ENCODE measurements at regions not wholly inside any gene's neighbourhood (a gene's known extent, or its start where the extent isn't known, plus 50 kb on each side); places are given as distances from the start of the nearest gene placed in this dataset.

DNA sequence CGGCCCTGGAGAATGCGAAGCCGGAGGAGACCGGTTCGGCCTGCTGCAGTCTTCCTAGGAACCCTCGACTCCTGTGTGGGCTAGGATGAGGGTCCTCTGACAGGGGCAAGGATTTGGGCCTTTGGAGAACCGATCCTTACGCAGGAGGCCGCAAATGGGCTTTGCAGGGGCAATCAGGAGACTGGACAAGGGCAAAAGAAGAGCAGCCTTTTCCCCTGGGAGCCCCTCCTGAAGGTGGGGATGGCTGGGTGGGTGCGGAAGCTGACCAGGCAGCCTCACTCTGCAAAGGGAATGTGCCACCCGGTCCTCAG, 111.7 kb downstream of the NAV1 start:
- intact Hi-C loops (cut with DNase I): no loop called here

DNA sequence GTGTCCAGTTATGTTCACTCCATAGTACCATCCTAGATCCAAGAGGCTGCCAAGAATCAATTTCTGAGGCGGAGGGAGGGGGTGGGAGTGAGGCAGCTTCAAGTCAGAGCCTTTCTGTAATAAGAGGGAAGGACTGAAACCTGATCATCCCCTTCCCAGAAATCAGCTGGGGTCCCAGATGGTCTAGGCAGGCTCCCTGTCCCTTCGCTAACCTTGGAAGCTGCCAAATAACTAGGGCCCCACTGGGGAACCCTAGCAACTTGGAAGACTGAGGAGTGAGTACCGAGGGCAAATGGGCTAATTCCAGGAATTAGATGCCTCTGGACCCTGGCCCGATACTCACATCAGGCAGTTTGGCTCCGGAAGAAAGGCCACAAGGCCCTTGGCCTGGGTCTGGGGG, 113.3 kb downstream of the NAV1 start:
- TF ChIP-seq, protein P1, sequence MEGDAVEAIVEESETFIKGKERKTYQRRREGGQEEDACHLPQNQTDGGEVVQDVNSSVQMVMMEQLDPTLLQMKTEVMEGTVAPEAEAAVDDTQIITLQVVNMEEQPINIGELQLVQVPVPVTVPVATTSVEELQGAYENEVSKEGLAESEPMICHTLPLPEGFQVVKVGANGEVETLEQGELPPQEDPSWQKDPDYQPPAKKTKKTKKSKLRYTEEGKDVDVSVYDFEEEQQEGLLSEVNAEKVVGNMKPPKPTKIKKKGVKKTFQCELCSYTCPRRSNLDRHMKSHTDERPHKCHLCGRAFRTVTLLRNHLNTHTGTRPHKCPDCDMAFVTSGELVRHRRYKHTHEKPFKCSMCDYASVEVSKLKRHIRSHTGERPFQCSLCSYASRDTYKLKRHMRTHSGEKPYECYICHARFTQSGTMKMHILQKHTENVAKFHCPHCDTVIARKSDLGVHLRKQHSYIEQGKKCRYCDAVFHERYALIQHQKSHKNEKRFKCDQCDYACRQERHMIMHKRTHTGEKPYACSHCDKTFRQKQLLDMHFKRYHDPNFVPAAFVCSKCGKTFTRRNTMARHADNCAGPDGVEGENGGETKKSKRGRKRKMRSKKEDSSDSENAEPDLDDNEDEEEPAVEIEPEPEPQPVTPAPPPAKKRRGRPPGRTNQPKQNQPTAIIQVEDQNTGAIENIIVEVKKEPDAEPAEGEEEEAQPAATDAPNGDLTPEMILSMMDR (IDR thresholded peaks at IDR 0.05; ENCODE audit: borderline replicate concordance, extremely low read depth, insufficient read depth): no peak
- H3K4me3 ChIP-seq (ENCODE audit: low read length in 3 of 3): no peak overlapping the region
- H3K27ac ChIP-seq (ENCODE audit: low read depth in 2 of 2, low read length in 2 of 2): no peak overlapping the region
- no peak overlapping the region for H3K9ac ChIP-seq (ENCODE audit: low read length in 3 of 3)
- H3K36me3 ChIP-seq (ENCODE audit: control insufficient read depth in 2 of 3, insufficient read depth in 3 of 3, low read length in 3 of 3): no peaks in the 10 kb centered on the region
- DNase-seq (peak in 1 of 5 donors; percentile 70), FAIRE-seq (no peak)
- H3K27me3 ChIP-seq (ENCODE audit: control insufficient read depth, insufficient read depth, low read length): peaks cover 3% of the 10 kb centered on the region
- peaks cover 0 to 13% (median 0%) of the 10 kb centered on the region in 3 donors for H3K4me1 ChIP-seq (ENCODE audit: control insufficient read depth in 2 of 3, insufficient read depth in 2 of 3, low read depth in 1 of 3, low read length in 3 of 3)
- no peaks in the 10 kb centered on the region for H3K9me3 ChIP-seq (ENCODE audit: control insufficient read depth in 2 of 3, insufficient read depth in 1 of 3, low read length in 3 of 3)
- intact Hi-C loops (cut with DNase I): no loop called here

More for the DNA sequence above, 111.7 kb downstream of the NAV1 start:
- DNase-seq (no peak), FAIRE-seq (no peak)
- Histone ChIP-seq H3K4me1 (ENCODE audit: control insufficient read depth in 2 of 3, insufficient read depth in 2 of 3, low read depth in 1 of 3, low read length in 3 of 3) (peaks cover 0 to 11% (median 0%) of the 10 kb centered on the region in 3 donors), H3K4me3 (ENCODE audit: low read length in 3 of 3) (peak overlapping the region in 2 of 3 donors; percentile 17 to 55), H3K9ac (ENCODE audit: low read length in 3 of 3) (no peak overlapping the region), H3K9me3 (ENCODE audit: control insufficient read depth in 2 of 3, insufficient read depth in 1 of 3, low read length in 3 of 3) (no peaks in the 10 kb centered on the region), H3K27ac (ENCODE audit: low read depth in 2 of 2, low read length in 2 of 2) (no peak overlapping the region), H3K27me3 (ENCODE audit: control insufficient read depth, insufficient read depth, low read length) (peaks cover 3% of the 10 kb centered on the region), H3K36me3 (ENCODE audit: control insufficient read depth in 2 of 3, insufficient read depth in 3 of 3, low read length in 3 of 3) (no peaks in the 10 kb centered on the region)
- TF ChIP-seq, protein P1 (IDR thresholded peaks at IDR 0.05; ENCODE audit: borderline replicate concordance, extremely low read depth, insufficient read depth): no peak

DNA sequence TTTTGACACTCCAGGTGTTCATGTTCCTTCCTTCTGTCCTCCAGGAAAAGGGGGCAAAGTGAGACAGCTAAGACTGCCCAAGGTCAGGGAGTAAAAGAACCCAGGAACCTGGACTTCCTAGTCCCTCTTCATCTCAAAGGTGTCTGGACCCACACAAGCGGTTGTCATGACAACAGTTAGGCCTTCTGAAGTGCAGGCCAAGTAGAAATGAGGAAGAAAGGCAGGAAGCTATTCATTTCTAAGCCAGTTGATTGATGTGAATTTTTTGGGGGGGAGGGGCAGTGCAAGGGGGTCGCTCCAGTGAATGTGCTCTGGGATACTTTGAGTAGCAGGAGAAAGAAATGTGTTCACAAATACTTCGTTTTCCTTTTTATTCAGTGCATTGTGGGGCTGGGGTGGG, 114.3 kb downstream of the NAV1 start:
- Histone ChIP-seq H3K27me3 (ENCODE audit: control insufficient read depth, insufficient read depth, low read length) (peaks cover 3% of the 10 kb centered on the region), H3K27ac (ENCODE audit: low read depth in 2 of 2, low read length in 2 of 2) (no peak overlapping the region), H3K4me1 (ENCODE audit: control insufficient read depth in 2 of 3, insufficient read depth in 2 of 3, low read depth in 1 of 3, low read length in 3 of 3) (peaks cover 0 to 13% (median 0%) of the 10 kb centered on the region in 3 donors), H3K9me3 (ENCODE audit: control insufficient read depth in 2 of 3, insufficient read depth in 1 of 3, low read length in 3 of 3) (no peaks in the 10 kb centered on the region), H3K4me3 (ENCODE audit: low read length in 3 of 3) (no peak overlapping the region), H3K9ac (ENCODE audit: low read length in 3 of 3) (no peak overlapping the region), H3K36me3 (ENCODE audit: control insufficient read depth in 2 of 3, insufficient read depth in 3 of 3, low read length in 3 of 3) (no peaks in the 10 kb centered on the region)
- FAIRE-seq: no peak
- peak in 1 of 5 donors; percentile 58 for DNase-seq
- TF ChIP-seq, protein P1 (IDR thresholded peaks at IDR 0.05; ENCODE audit: borderline replicate concordance, extremely low read depth, insufficient read depth): no peak
- intact Hi-C loops (cut with DNase I): no loop called here

DNA sequence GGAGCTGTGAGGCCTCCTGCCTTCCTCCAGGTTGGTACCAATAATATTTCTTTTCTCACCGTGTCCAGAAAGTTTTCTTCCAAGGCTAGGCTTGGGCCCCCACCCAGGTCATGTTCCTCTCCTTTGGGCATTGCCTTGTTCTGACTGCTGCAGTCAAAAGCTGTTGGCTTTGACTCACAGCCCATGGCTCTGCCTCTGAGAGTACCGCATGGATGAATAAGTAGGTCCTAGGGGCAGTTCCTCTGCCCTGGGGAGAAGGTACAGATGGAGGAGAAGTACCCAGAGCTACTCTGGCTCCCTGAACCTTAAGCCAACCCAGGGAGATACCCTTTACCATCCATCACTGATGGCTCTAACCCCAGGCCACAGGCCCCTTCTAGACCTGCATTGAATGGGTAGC, 115.0 kb downstream of the NAV1 start:
- TF ChIP-seq, protein P1 (IDR thresholded peaks at IDR 0.05; ENCODE audit: borderline replicate concordance, extremely low read depth, insufficient read depth): no peak
- Histone ChIP-seq H3K27ac (ENCODE audit: low read depth in 2 of 2, low read length in 2 of 2) (no peak overlapping the region), H3K4me3 (ENCODE audit: low read length in 3 of 3) (no peak overlapping the region), H3K27me3 (ENCODE audit: control insufficient read depth, insufficient read depth, low read length) (peaks cover 3% of the 10 kb centered on the region), H3K36me3 (ENCODE audit: control insufficient read depth in 2 of 3, insufficient read depth in 3 of 3, low read length in 3 of 3) (no peaks in the 10 kb centered on the region), H3K9ac (ENCODE audit: low read length in 3 of 3) (no peak overlapping the region), H3K9me3 (ENCODE audit: control insufficient read depth in 2 of 3, insufficient read depth in 1 of 3, low read length in 3 of 3) (no peaks in the 10 kb centered on the region), H3K4me1 (ENCODE audit: control insufficient read depth in 2 of 3, insufficient read depth in 2 of 3, low read depth in 1 of 3, low read length in 3 of 3) (peaks cover 0 to 11% (median 0%) of the 10 kb centered on the region in 3 donors)
- FAIRE-seq (no peak), DNase-seq (no peak)
- intact Hi-C loops (cut with DNase I): no loop called here
